ENCODE measurements at regions not wholly inside any gene's neighbourhood (a gene's known extent, or its start where the extent isn't known, plus 50 kb on each side); places are given as distances from the start of the nearest gene placed in this dataset.

- TF ChIP-seq CTCF (IDR thresholded peaks at IDR 0.05) (no peak), POLR2A (IDR thresholded peaks at IDR 0.05) (no peak)
These were observed 495.6 kb downstream of the NYAP2 start for GRCh38 chr2:225895126-225895525.

All from testis (tissue), 2 donors.